ENCODE measurements at regions not wholly inside any gene's neighbourhood (a gene's known extent, or its start where the extent isn't known, plus 50 kb on each side); places are given as distances from the start of the nearest gene placed in this dataset.

GRCh38 chr12:131345521-131346436, 365.1 kb upstream of the SFSWAP start:
- Mint-ChIP-seq H3K27me3 (ENCODE audit: low read depth, poor library complexity) (peaks cover 5% of the 10 kb centered on the region), H3K4me3 (no peak overlapping the region), H3K27ac (no peak overlapping the region), H3K4me1 (peaks cover 33% of the 10 kb centered on the region), H3K9me3 (peaks cover 5% of the 10 kb centered on the region), H3K36me3 (ENCODE audit: low read depth) (no peaks in the 10 kb centered on the region)
- TF ChIP-seq CTCF (IDR thresholded peaks at IDR 0.05) = no peak
- no peak for DNase-seq

DNA sequence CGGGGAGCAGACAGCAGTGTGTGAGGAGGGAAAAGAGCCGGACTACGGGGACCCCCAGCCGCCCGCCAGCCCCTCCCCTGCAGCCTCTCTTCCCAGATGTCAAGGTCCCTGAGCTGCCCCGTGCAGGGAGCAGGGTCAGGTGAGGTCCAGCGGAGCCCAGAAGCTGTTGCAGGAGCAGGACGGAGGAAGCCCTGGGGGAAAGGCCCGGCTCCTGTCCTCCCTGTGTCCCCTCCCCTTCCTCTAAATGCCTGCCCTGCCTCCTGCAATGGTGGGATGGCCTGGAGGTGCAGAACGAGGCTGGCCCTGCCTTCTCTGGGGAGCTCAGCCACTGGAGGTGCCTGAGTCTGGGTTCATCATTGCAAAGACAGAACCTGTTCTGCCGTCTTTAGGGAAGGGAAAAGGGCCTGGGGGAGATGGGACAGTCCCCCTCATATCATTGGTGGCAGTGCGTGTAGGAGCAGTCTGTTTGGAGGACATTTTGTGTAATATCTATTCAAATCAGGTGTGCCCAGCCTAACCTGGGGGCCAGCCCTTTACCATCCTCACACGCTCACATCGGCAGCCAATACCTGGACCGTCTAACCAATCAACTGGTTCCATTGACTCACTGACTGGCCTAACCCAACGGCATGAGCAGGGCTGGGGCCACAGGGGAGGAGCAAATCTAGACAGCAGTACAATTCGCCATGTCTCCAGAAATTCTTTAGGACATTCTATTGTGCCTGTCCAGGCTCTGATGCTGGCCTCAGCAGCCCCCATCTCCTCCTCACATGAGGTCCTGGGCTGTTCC, 364.1 kb upstream of the SFSWAP start:
- Mint-ChIP-seq H3K27ac (no peak overlapping the region), H3K9me3 (peaks cover 5% of the 10 kb centered on the region), H3K36me3 (ENCODE audit: low read depth) (no peaks in the 10 kb centered on the region), H3K27me3 (ENCODE audit: low read depth, poor library complexity) (peaks cover 8% of the 10 kb centered on the region), H3K4me3 (no peak overlapping the region), H3K4me1 (peaks cover 33% of the 10 kb centered on the region)
- DNase-seq = no peak
- TF ChIP-seq CTCF (IDR thresholded peaks at IDR 0.05) = no peak

DNA sequence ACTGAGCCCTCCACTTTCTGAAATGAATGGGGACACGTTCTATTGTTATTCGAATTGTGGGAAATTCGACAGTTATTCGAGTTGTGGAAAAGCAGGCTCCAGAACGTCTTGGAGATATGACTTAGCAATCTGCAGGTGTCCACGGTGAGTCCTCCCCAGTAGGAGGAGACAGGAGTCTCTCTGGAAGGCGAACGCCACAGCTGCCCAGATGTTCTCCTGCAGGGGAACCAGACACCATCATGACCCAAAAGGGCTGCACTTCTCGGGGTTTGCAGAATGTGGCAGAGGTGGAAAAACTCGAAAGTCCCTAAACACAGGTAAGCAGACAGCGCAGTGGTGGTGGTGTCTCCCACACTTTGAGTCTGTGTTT, 363.6 kb upstream of the SFSWAP start:
- TF ChIP-seq CTCF (IDR thresholded peaks at IDR 0.05) = no peak
- H3K27me3 Mint-ChIP-seq (ENCODE audit: low read depth, poor library complexity) = peaks cover 8% of the 10 kb centered on the region
- DNase-seq = no peak
- H3K4me1 Mint-ChIP-seq = peaks cover 33% of the 10 kb centered on the region
- no peak overlapping the region for H3K4me3 Mint-ChIP-seq
- H3K9me3 Mint-ChIP-seq = no peaks in the 10 kb centered on the region
- H3K36me3 Mint-ChIP-seq (ENCODE audit: low read depth) = no peaks in the 10 kb centered on the region
- no peak overlapping the region for H3K27ac Mint-ChIP-seq

GRCh38 chr12:131347732-131348131, 363.2 kb upstream of the SFSWAP start:
- TF ChIP-seq CTCF (IDR thresholded peaks at IDR 0.05) = no peak
- no peak overlapping the region for H3K4me3 Mint-ChIP-seq
- peaks cover 10% of the 10 kb centered on the region for H3K27me3 Mint-ChIP-seq (ENCODE audit: low read depth, poor library complexity)
- no peaks in the 10 kb centered on the region for H3K36me3 Mint-ChIP-seq (ENCODE audit: low read depth)
- peaks cover 33% of the 10 kb centered on the region for H3K4me1 Mint-ChIP-seq
- no peaks in the 10 kb centered on the region for H3K9me3 Mint-ChIP-seq
- no peak for DNase-seq
- no peak overlapping the region for H3K27ac Mint-ChIP-seq

GRCh38 chr12:131348231-131348630, 362.7 kb upstream of the SFSWAP start:
- Mint-ChIP-seq H3K9me3 (no peaks in the 10 kb centered on the region), H3K4me3 (no peak overlapping the region), H3K4me1 (peaks cover 33% of the 10 kb centered on the region), H3K27me3 (ENCODE audit: low read depth, poor library complexity) (peaks cover 11% of the 10 kb centered on the region), H3K27ac (no peak overlapping the region), H3K36me3 (ENCODE audit: low read depth) (no peaks in the 10 kb centered on the region)
- no peak for DNase-seq
- no peak for TF ChIP-seq CTCF (IDR thresholded peaks at IDR 0.05)
